ENCODE measurements at regions not wholly inside any gene's neighbourhood (a gene's known extent, or its start where the extent isn't known, plus 50 kb on each side); places are given as distances from the start of the nearest gene placed in this dataset.

DNA sequence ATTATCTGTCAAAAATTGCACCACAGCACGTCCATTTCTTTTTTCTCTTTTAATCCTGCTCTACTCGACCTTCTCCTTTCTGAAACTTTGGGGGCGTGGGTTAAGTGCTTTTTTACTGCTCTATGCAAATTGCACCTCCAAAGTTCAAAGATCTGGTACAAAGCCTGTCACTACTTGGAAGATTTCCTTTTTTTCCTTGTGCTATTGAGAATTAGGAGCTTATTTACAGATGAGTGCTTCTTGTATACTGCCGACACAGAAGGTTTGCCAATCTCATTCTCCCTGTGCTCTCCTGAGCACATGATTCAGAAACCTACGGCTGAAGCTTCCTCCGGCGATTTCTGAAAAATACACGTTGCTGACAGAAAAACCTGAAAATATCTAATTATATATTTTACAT, 94.8 kb downstream of the TEX29 start:
- no peaks in the 10 kb centered on the region for H3K9me3 ChIP-seq (ENCODE audit: control insufficient read depth, insufficient read depth, low read depth, low read length)
- H3K4me3 ChIP-seq (replicated peaks in 1 of 4; ENCODE audit: control extremely low read depth in 1 of 4, insufficient read depth in 1 of 4, low read depth in 3 of 4, low read length in 4 of 4), result no peak overlapping the region
- H3K9ac ChIP-seq (ENCODE audit: insufficient read depth, low read length), result no peak overlapping the region
- H3K27ac ChIP-seq (ENCODE audit: insufficient read depth, low read length), result no peak overlapping the region
- no peaks in the 10 kb centered on the region for H3K36me3 ChIP-seq (ENCODE audit: control insufficient read depth, insufficient read depth, low read length)
- DNase-seq (ENCODE audit: low read depth in 2 of 2), result no peak
- no peaks in the 10 kb centered on the region for H3K27me3 ChIP-seq (ENCODE audit: control insufficient read depth, insufficient read depth, low read length)
- no peak overlapping the region for H3K4me2 ChIP-seq (ENCODE audit: extremely low read depth, insufficient read depth, low read length)
- TF ChIP-seq EZH2 (IDR thresholded peaks at IDR 0.05; ENCODE audit: low read length, missing control alignments), result no peak
- TF ChIP-seq, protein P1, sequence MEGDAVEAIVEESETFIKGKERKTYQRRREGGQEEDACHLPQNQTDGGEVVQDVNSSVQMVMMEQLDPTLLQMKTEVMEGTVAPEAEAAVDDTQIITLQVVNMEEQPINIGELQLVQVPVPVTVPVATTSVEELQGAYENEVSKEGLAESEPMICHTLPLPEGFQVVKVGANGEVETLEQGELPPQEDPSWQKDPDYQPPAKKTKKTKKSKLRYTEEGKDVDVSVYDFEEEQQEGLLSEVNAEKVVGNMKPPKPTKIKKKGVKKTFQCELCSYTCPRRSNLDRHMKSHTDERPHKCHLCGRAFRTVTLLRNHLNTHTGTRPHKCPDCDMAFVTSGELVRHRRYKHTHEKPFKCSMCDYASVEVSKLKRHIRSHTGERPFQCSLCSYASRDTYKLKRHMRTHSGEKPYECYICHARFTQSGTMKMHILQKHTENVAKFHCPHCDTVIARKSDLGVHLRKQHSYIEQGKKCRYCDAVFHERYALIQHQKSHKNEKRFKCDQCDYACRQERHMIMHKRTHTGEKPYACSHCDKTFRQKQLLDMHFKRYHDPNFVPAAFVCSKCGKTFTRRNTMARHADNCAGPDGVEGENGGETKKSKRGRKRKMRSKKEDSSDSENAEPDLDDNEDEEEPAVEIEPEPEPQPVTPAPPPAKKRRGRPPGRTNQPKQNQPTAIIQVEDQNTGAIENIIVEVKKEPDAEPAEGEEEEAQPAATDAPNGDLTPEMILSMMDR (conservative IDR thresholded peaks at IDR 0.05 in 1 of 2, IDR thresholded peaks at IDR 0.05 in 1 of 2; ENCODE audit: low read depth in 1 of 2, low read length in 2 of 2), result no peak
- no peaks in the 10 kb centered on the region for H3K79me2 ChIP-seq (ENCODE audit: control insufficient read depth, insufficient read depth, low read length)
- no peaks in the 10 kb centered on the region for H4K20me1 ChIP-seq (ENCODE audit: control insufficient read depth, extremely low read depth, insufficient read depth, low read length)
- H3K4me1 ChIP-seq (ENCODE audit: control insufficient read depth, extremely low read depth, insufficient read depth, low read length), result no peaks in the 10 kb centered on the region
- H2AFZ ChIP-seq (ENCODE audit: low read length), result no peak overlapping the region

DNA sequence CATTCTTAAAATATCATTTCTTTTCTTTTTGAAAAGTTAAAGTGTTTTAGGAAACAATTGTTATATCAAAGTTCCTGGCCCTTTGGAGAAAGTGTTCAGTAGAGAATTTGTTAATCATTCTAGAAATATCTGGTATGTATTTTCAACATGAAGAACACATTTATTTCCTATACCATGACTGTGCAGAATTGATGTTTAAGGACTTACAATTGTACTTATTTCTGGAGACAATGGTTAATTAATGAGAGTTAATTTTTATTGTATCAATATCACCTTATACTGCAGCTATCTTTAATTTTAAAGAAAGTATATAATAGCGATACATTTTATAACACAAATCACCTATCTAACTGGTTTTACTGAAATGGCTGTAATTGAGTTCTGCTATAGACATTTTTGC, 95.3 kb downstream of the TEX29 start:
- Histone ChIP-seq H3K36me3 (ENCODE audit: control insufficient read depth, insufficient read depth, low read length) (no peaks in the 10 kb centered on the region), H3K4me1 (ENCODE audit: control insufficient read depth, extremely low read depth, insufficient read depth, low read length) (no peaks in the 10 kb centered on the region), H3K4me2 (ENCODE audit: extremely low read depth, insufficient read depth, low read length) (no peak overlapping the region), H3K9me3 (ENCODE audit: control insufficient read depth, insufficient read depth, low read depth, low read length) (no peaks in the 10 kb centered on the region), H2AFZ (ENCODE audit: low read length) (no peak overlapping the region), H3K79me2 (ENCODE audit: control insufficient read depth, insufficient read depth, low read length) (no peaks in the 10 kb centered on the region), H4K20me1 (ENCODE audit: control insufficient read depth, extremely low read depth, insufficient read depth, low read length) (no peaks in the 10 kb centered on the region), H3K4me3 (replicated peaks in 1 of 4; ENCODE audit: control extremely low read depth in 1 of 4, insufficient read depth in 1 of 4, low read depth in 3 of 4, low read length in 4 of 4) (no peak overlapping the region), H3K9ac (ENCODE audit: insufficient read depth, low read length) (no peak overlapping the region), H3K27ac (ENCODE audit: insufficient read depth, low read length) (no peak overlapping the region), H3K27me3 (ENCODE audit: control insufficient read depth, insufficient read depth, low read length) (no peaks in the 10 kb centered on the region)
- no peak for DNase-seq (ENCODE audit: low read depth in 2 of 2)
- TF ChIP-seq EZH2 (IDR thresholded peaks at IDR 0.05; ENCODE audit: low read length, missing control alignments), result no peak
- TF ChIP-seq, protein P1 (conservative IDR thresholded peaks at IDR 0.05 in 1 of 2, IDR thresholded peaks at IDR 0.05 in 1 of 2; ENCODE audit: low read depth in 1 of 2, low read length in 2 of 2), result no peak

DNA sequence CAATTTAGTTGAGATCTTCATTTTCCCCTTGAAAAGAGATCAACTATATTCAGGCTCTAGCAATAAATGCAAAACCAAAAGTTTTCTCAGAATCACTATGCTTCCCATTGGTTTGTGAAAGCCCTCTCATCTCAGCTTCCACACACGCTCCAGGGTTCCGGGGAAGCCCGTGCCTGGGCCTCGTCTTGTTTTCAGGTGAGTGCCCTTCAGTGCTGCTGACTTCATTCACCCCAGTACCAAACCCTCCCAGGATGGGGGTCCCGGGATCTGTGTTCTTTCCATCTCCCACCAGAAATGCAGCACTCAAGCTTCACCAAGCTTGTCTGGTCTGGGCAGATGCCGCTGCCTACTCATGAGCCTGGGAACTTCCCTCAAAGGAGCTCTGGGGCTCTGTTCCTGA, 97.7 kb downstream of the TEX29 start:
- Histone ChIP-seq H2AFZ (ENCODE audit: low read length) (no peak overlapping the region), H3K9me3 (ENCODE audit: control insufficient read depth, insufficient read depth, low read depth, low read length) (no peaks in the 10 kb centered on the region), H3K36me3 (ENCODE audit: control insufficient read depth, insufficient read depth, low read length) (no peaks in the 10 kb centered on the region), H3K27ac (ENCODE audit: insufficient read depth, low read length) (no peak overlapping the region), H3K27me3 (ENCODE audit: control insufficient read depth, insufficient read depth, low read length) (no peaks in the 10 kb centered on the region), H3K79me2 (ENCODE audit: control insufficient read depth, insufficient read depth, low read length) (no peaks in the 10 kb centered on the region), H4K20me1 (ENCODE audit: control insufficient read depth, extremely low read depth, insufficient read depth, low read length) (no peaks in the 10 kb centered on the region), H3K4me3 (replicated peaks in 1 of 4; ENCODE audit: control extremely low read depth in 1 of 4, insufficient read depth in 1 of 4, low read depth in 3 of 4, low read length in 4 of 4) (no peak overlapping the region), H3K4me2 (ENCODE audit: extremely low read depth, insufficient read depth, low read length) (no peak overlapping the region), H3K9ac (ENCODE audit: insufficient read depth, low read length) (no peak overlapping the region), H3K4me1 (ENCODE audit: control insufficient read depth, extremely low read depth, insufficient read depth, low read length) (no peaks in the 10 kb centered on the region)
- TF ChIP-seq EZH2 (IDR thresholded peaks at IDR 0.05; ENCODE audit: low read length, missing control alignments), result no peak
- TF ChIP-seq, protein P1 (conservative IDR thresholded peaks at IDR 0.05 in 1 of 2, IDR thresholded peaks at IDR 0.05 in 1 of 2; ENCODE audit: low read depth in 1 of 2, low read length in 2 of 2), result no peak
- DNase-seq (ENCODE audit: low read depth in 2 of 2), result no peak
